ENCODE measurements at regions not wholly inside any gene's neighbourhood (a gene's known extent, or its start where the extent isn't known, plus 50 kb on each side); places are given as distances from the start of the nearest gene placed in this dataset.

DNA sequence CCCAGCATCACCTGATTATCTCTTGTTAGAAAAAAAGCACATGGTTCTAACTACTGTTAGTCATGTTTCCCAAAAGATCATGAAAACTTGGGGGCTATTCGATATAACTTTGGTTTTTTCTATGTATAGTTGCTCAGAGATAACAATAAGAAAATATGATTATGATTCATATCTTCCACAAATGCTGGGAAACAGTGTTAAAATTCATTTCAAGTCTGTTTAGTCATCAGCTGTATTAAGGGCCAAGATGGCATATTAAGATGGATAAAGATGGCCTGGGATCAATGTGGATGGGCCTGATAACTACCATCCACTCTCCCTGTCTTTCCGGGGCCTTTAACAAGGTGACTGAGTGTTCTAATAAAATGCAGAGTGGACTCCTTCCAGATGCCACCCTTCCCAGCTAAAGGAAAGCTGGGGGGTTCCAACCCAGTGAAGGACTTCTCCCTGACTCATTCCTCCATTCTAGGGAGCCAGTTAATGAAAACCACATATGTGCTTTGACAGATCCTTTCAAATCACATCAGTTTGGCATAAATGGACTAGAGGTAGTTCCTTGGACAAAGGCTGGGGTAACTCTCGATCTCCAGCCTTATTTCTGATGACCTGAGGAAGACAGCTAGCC, 221.6 kb downstream of the VAPA start (continued):
- no peak for TF ChIP-seq ZNF331 (CRISPR knock-in tag; IDR thresholded peaks at IDR 0.05; ENCODE audit: low read depth)
- TF ChIP-seq, protein P1, sequence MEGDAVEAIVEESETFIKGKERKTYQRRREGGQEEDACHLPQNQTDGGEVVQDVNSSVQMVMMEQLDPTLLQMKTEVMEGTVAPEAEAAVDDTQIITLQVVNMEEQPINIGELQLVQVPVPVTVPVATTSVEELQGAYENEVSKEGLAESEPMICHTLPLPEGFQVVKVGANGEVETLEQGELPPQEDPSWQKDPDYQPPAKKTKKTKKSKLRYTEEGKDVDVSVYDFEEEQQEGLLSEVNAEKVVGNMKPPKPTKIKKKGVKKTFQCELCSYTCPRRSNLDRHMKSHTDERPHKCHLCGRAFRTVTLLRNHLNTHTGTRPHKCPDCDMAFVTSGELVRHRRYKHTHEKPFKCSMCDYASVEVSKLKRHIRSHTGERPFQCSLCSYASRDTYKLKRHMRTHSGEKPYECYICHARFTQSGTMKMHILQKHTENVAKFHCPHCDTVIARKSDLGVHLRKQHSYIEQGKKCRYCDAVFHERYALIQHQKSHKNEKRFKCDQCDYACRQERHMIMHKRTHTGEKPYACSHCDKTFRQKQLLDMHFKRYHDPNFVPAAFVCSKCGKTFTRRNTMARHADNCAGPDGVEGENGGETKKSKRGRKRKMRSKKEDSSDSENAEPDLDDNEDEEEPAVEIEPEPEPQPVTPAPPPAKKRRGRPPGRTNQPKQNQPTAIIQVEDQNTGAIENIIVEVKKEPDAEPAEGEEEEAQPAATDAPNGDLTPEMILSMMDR (conservative IDR thresholded peaks at IDR 0.05; ENCODE audit: low read depth in 2 of 2): no peak
- TF ChIP-seq NANOG (IDR thresholded peaks at IDR 0.05; ENCODE audit: borderline replicate concordance): no peak
- TF ChIP-seq, protein P2, sequence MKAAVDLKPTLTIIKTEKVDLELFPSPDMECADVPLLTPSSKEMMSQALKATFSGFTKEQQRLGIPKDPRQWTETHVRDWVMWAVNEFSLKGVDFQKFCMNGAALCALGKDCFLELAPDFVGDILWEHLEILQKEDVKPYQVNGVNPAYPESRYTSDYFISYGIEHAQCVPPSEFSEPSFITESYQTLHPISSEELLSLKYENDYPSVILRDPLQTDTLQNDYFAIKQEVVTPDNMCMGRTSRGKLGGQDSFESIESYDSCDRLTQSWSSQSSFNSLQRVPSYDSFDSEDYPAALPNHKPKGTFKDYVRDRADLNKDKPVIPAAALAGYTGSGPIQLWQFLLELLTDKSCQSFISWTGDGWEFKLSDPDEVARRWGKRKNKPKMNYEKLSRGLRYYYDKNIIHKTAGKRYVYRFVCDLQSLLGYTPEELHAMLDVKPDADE (IDR thresholded peaks at IDR 0.05): no peak
- TF ChIP-seq POLR2AphosphoS5 (IDR thresholded peaks at IDR 0.05; ENCODE audit: low read depth): no peak

DNA sequence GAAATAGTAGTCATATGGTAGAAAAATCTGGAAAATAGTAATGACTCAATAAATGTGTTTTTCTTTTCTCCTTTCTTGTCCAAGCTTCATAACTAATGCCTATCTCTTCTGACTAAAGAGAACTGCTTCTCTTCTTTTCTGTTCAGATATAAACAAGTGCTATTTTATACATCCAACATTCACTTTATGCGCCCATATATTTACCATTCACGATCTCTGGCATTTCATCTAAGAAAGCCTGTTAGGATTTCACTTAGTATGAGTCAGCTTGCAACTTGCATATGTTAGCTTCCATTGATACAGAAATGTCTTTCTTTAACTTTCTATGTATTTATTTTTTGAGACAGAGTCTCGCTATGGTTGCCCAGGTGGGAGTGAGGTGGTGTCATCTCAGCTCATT, 224.9 kb downstream of the VAPA start:
- Mint-ChIP-seq H3K27ac (no peak overlapping the region), H3K4me1 (peaks cover 38% of the 10 kb centered on the region), H3K4me3 (no peak overlapping the region), H3K27me3 (ENCODE audit: insufficient read depth, low read depth, poor library complexity) (peaks cover 7% of the 10 kb centered on the region), H3K36me3 (ENCODE audit: low read depth) (no peaks in the 10 kb centered on the region), H3K9me3 (0 out of 3 replicates have a peak, but pooled peaks cover 3% of the 10 kb centered on the region)
- Histone ChIP-seq H3K4me2 (no peak overlapping the region), H3K4me3 (no peak overlapping the region), H2AFZ (no peak overlapping the region), H3K9me2 (ENCODE audit: insufficient read depth) (no peaks in the 10 kb centered on the region), H3K79me2 (replicated peaks; ENCODE audit: insufficient read depth) (no peaks in the 10 kb centered on the region), H3K4me1 (ENCODE audit: insufficient read depth) (peaks cover 26% of the 10 kb centered on the region), H3K27ac (ENCODE audit: low read depth) (no peak overlapping the region), H4K20me1 (replicated peaks; ENCODE audit: insufficient read depth) (no peaks in the 10 kb centered on the region), H3K27me3 (ENCODE audit: insufficient read depth) (no peaks in the 10 kb centered on the region), H3K36me3 (ENCODE audit: insufficient read depth) (no peaks in the 10 kb centered on the region), H3F3A (replicated peaks; ENCODE audit: low read depth) (no peaks in the 10 kb centered on the region)
- ATAC-seq (no peak), DNase-seq (ENCODE audit: low spot score) (no peak)
- no peak for TF ChIP-seq NANOG (IDR thresholded peaks at IDR 0.05; ENCODE audit: borderline replicate concordance)
- TF ChIP-seq, protein P2 (IDR thresholded peaks at IDR 0.05): no peak
- no peak for TF ChIP-seq EZH2 (IDR thresholded peaks at IDR 0.05; ENCODE audit: low read depth, unreplicated experiment)
- TF ChIP-seq, protein P3, sequence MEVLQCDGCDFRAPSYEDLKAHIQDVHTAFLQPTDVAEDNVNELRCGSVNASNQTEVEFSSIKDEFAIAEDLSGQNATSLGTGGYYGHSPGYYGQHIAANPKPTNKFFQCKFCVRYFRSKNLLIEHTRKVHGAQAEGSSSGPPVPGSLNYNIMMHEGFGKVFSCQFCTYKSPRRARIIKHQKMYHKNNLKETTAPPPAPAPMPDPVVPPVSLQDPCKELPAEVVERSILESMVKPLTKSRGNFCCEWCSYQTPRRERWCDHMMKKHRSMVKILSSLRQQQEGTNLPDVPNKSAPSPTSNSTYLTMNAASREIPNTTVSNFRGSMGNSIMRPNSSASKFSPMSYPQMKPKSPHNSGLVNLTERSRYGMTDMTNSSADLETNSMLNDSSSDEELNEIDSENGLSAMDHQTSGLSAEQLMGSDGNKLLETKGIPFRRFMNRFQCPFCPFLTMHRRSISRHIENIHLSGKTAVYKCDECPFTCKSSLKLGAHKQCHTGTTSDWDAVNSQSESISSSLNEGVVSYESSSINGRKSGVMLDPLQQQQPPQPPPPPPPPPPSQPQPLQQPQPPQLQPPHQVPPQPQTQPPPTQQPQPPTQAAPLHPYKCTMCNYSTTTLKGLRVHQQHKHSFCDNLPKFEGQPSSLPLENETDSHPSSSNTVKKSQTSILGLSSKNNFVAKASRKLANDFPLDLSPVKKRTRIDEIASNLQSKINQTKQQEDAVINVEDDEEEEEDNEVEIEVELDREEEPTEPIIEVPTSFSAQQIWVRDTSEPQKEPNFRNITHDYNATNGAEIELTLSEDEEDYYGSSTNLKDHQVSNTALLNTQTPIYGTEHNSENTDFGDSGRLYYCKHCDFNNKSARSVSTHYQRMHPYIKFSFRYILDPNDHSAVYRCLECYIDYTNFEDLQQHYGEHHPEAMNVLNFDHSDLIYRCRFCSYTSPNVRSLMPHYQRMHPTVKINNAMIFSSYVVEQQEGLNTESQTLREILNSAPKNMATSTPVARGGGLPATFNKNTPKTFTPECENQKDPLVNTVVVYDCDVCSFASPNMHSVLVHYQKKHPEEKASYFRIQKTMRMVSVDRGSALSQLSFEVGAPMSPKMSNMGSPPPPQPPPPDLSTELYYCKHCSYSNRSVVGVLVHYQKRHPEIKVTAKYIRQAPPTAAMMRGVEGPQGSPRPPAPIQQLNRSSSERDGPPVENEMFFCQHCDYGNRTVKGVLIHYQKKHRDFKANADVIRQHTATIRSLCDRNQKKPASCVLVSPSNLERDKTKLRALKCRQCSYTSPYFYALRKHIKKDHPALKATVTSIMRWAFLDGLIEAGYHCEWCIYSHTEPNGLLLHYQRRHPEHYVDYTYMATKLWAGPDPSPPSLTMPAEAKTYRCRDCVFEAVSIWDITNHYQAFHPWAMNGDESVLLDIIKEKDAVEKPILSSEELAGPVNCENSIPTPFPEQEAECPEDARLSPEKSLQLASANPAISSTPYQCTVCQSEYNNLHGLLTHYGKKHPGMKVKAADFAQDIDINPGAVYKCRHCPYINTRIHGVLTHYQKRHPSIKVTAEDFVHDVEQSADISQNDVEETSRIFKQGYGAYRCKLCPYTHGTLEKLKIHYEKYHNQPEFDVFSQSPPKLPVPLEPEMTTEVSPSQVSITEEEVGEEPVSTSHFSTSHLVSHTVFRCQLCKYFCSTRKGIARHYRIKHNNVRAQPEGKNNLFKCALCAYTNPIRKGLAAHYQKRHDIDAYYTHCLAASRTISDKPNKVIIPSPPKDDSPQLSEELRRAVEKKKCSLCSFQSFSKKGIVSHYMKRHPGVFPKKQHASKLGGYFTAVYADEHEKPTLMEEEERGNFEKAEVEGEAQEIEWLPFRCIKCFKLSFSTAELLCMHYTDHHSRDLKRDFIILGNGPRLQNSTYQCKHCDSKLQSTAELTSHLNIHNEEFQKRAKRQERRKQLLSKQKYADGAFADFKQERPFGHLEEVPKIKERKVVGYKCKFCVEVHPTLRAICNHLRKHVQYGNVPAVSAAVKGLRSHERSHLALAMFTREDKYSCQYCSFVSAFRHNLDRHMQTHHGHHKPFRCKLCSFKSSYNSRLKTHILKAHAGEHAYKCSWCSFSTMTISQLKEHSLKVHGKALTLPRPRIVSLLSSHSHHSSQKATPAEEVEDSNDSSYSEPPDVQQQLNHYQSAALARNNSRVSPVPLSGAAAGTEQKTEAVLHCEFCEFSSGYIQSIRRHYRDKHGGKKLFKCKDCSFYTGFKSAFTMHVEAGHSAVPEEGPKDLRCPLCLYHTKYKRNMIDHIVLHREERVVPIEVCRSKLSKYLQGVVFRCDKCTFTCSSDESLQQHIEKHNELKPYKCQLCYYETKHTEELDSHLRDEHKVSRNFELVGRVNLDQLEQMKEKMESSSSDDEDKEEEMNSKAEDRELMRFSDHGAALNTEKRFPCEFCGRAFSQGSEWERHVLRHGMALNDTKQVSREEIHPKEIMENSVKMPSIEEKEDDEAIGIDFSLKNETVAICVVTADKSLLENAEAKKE (CRISPR knock-in tag; IDR thresholded peaks at IDR 0.05): no peak
- no peak for TF ChIP-seq ZNF331 (CRISPR knock-in tag; IDR thresholded peaks at IDR 0.05; ENCODE audit: low read depth)
- TF ChIP-seq, protein P4, sequence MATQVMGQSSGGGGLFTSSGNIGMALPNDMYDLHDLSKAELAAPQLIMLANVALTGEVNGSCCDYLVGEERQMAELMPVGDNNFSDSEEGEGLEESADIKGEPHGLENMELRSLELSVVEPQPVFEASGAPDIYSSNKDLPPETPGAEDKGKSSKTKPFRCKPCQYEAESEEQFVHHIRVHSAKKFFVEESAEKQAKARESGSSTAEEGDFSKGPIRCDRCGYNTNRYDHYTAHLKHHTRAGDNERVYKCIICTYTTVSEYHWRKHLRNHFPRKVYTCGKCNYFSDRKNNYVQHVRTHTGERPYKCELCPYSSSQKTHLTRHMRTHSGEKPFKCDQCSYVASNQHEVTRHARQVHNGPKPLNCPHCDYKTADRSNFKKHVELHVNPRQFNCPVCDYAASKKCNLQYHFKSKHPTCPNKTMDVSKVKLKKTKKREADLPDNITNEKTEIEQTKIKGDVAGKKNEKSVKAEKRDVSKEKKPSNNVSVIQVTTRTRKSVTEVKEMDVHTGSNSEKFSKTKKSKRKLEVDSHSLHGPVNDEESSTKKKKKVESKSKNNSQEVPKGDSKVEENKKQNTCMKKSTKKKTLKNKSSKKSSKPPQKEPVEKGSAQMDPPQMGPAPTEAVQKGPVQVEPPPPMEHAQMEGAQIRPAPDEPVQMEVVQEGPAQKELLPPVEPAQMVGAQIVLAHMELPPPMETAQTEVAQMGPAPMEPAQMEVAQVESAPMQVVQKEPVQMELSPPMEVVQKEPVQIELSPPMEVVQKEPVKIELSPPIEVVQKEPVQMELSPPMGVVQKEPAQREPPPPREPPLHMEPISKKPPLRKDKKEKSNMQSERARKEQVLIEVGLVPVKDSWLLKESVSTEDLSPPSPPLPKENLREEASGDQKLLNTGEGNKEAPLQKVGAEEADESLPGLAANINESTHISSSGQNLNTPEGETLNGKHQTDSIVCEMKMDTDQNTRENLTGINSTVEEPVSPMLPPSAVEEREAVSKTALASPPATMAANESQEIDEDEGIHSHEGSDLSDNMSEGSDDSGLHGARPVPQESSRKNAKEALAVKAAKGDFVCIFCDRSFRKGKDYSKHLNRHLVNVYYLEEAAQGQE (IDR thresholded peaks at IDR 0.05; ENCODE audit: unreplicated experiment): no peak
